ENCODE measurements at regions not wholly inside any gene's neighbourhood (a gene's known extent, or its start where the extent isn't known, plus 50 kb on each side); places are given as distances from the start of the nearest gene placed in this dataset.

- TF ChIP-seq POLR2A (IDR thresholded peaks at IDR 0.05; ENCODE audit: low read length): no peak
- no peak for TF ChIP-seq GATA1 (IDR thresholded peaks at IDR 0.05; ENCODE audit: low read depth, low read length)
- no peak for DNase-seq
These were observed 386.1 kb upstream of the DDI1 start for GRCh38 chr11:103650330-103650729.

DNA sequence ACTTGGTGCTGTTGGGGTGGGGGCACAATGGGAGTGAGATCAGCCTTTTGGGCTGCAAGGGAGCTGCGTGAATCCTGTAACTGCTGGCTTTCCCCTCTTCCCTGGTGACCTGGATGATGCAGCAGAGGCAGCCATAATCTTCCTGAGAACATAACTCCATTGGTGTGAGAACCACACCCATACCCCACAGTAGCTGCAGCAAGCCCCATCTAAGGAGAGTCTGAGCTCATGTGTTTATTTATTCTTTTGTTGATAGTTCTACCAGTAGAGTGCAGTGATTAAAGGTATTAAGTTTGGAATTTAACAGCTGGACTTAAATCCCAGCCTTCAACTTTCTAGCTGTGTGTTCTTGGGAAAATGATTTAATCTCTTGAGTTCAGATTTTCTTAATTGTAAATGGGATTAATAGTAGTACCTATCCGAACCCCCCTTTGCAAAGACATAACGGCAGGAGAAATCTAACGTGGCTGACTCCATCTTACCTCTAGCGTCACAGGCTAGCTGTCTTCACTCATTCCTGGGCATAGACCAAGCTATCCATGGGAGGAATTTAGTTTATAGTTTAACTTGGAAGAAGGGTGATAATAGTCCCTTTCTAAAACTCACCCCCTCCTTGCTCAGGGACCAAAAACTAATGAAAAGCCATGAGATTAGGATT, 385.0 kb upstream of the DDI1 start:
- TF ChIP-seq POLR2A (IDR thresholded peaks at IDR 0.05; ENCODE audit: low read length): no peak
- TF ChIP-seq GATA1 (IDR thresholded peaks at IDR 0.05; ENCODE audit: low read depth, low read length): no peak
- no peak for DNase-seq

- DNase-seq: no peak
- TF ChIP-seq POLR2A (IDR thresholded peaks at IDR 0.05; ENCODE audit: low read length) (no peak), GATA1 (IDR thresholded peaks at IDR 0.05; ENCODE audit: low read depth, low read length) (no peak)
These were observed 384.4 kb upstream of the DDI1 start for GRCh38 chr11:103652013-103652412.

GRCh38 chr11:103656382-103656781, 380.1 kb upstream of the DDI1 start:
- DNase-seq: no peak
- no peak for TF ChIP-seq POLR2A (IDR thresholded peaks at IDR 0.05; ENCODE audit: low read length)
- no peak for TF ChIP-seq GATA1 (IDR thresholded peaks at IDR 0.05; ENCODE audit: low read depth, low read length)

DNA sequence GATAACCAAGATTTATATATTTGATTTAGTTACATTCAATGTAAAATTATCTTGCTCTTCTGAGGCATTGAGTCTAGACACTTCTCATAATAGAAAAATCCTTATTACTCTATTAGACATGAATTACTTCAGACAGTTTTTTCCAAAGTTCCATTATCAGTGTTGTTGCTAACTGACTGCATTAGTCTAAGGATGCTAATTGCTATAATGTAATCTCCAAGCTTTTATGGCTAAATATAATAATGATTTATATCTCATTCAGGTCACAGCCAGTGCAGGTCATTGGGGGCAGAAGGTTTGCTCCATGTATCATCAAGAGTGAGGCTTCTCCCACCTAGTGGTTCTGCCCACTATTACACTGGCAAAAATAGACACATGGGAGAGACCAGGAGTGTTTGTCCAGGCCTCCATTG, 377.2 kb upstream of the DDI1 start:
- TF ChIP-seq GATA1 (IDR thresholded peaks at IDR 0.05; ENCODE audit: low read depth, low read length): no peak
- no peak for TF ChIP-seq POLR2A (IDR thresholded peaks at IDR 0.05; ENCODE audit: low read length)
- peak in 1 of 2 experiments; percentile 1 for DNase-seq

DNA sequence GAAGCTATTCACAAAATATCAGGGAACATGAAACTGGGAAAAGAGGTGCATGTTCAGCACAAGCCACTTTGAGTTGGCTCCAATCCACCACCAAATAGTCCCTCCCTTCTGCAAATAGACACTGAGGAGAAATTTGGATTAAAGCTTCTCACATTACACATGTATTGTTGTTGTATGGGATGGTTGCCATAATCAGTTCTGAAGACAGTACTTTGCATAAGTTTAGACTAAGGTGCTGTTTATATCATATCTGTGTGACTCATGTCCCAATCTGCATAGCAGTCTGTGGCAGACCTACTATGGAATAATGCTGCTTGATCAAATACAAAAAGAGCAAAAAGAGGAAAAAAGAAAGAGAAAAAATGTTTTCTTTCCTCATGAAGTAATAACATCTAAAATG, 376.7 kb upstream of the DDI1 start:
- TF ChIP-seq GATA1 (IDR thresholded peaks at IDR 0.05; ENCODE audit: low read depth, low read length) (no peak), POLR2A (IDR thresholded peaks at IDR 0.05; ENCODE audit: low read length) (no peak)
- no peak for DNase-seq

- TF ChIP-seq POLR2A (IDR thresholded peaks at IDR 0.05; ENCODE audit: low read length) (no peak), GATA1 (IDR thresholded peaks at IDR 0.05; ENCODE audit: low read depth, low read length) (no peak)
These were observed 375.3 kb upstream of the DDI1 start for GRCh38 chr11:103661185-103661584.

GRCh38 chr11:103661991-103662390, 374.4 kb upstream of the DDI1 start:
- DNase-seq: no peak

More at GRCh38 chr11:103661185-103661584, 375.3 kb upstream of the DDI1 start:
- no peak for DNase-seq

GRCh38 chr11:103662880-103663279, 373.6 kb upstream of the DDI1 start:
- DNase-seq: no peak
- TF ChIP-seq GATA1 (IDR thresholded peaks at IDR 0.05; ENCODE audit: low read depth, low read length) (no peak), POLR2A (IDR thresholded peaks at IDR 0.05; ENCODE audit: low read length) (no peak)

More at GRCh38 chr11:103661991-103662390, 374.4 kb upstream of the DDI1 start:
- no peak for TF ChIP-seq POLR2A (IDR thresholded peaks at IDR 0.05; ENCODE audit: low read length)
- TF ChIP-seq GATA1 (IDR thresholded peaks at IDR 0.05; ENCODE audit: low read depth, low read length): no peak

DNA sequence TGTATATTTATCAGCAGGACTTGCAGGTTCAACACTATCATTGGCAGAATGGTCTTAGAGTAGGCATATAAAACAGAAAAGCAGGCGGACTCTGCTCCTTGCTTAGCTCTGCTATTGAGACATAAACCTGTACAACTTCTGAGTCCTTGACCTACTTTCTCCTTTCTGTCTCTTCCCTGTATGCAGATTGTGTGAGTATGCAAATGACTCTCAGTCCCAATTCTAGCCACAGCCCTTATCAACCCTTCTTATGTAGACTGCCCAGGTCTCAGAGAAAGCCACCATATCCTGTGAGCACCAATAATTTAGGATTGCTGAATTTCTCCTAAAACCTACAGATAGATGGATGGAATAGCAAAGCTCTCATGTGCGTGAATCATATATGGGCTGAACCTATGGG, 367.6 kb upstream of the DDI1 start:
- TF ChIP-seq POLR2A (IDR thresholded peaks at IDR 0.05; ENCODE audit: low read length): no peak
- TF ChIP-seq GATA1 (IDR thresholded peaks at IDR 0.05; ENCODE audit: low read depth, low read length): no peak
- no peak for DNase-seq

DNA sequence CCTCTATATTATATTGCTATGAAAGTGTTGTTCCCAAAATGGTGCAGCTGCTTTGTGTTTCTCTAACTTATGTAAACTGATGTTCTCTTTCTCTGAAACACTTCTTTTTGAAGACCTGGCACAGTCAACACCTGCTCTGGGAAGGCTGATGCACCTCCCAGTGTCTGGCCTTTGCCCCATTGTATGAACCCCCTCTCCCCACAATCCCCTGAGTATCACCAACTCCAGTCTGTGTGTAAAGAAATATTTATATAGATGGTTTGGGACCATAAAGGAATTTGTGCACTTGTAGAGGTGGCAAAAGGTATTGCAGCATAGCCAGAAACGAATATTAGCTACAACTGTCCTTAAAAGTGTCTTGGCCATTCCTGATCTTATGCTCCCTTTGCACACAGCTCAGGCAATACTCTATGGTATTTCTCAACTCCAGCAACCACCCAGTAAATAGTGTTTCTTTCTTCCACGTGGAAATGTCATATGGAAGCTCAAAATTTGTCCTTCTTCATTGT, 365.2 kb upstream of the DDI1 start:
- no peak for DNase-seq
- TF ChIP-seq POLR2A (IDR thresholded peaks at IDR 0.05; ENCODE audit: low read length) (no peak), GATA1 (IDR thresholded peaks at IDR 0.05; ENCODE audit: low read depth, low read length) (no peak)

DNA sequence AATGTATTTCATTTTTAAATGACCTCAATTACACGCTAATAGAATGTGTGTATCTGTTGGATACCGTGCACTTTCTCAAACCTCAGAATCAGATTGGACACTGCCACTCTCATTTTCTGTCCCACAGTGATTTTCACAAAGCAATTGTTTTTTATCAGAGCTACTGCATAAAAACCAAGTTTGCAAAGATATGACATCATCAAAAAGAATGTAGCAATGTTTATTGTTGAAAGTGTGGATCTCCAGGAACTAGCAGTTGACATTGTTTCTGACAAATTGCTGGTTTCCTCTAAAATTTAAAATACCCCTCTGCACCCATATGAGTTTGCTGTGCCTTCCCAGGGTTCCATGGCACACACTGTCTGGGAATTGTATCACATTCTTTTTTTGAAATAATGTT, 362.7 kb upstream of the DDI1 start:
- TF ChIP-seq GATA1 (IDR thresholded peaks at IDR 0.05; ENCODE audit: low read depth, low read length) (no peak), POLR2A (IDR thresholded peaks at IDR 0.05; ENCODE audit: low read length) (no peak)
- DNase-seq: no peak

GRCh38 chr11:103676413-103676812, 360.0 kb upstream of the DDI1 start:
- TF ChIP-seq POLR2A (IDR thresholded peaks at IDR 0.05; ENCODE audit: low read length): no peak
- TF ChIP-seq GATA1 (IDR thresholded peaks at IDR 0.05; ENCODE audit: low read depth, low read length): no peak
- DNase-seq: no peak

DNA sequence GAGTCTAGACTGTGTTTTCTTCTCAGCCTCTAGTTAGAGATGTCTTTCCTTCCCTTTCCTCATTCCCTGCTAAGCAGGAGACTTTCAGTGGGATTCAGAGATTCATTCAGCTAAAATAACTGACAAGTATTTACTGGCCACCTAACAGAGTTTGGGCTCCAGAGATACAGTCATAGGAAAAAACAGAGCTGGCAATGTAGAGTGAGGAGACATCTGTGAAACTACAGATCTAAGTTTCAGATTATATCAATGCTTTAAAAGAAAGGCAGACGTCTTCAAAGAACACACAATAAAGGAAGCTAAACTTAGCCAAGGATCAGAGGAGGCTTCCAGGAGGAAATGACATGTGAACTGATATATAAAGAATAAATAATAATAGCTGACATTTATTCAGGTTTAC, 355.6 kb upstream of the DDI1 start:
- DNase-seq: no peak
- TF ChIP-seq GATA1 (IDR thresholded peaks at IDR 0.05; ENCODE audit: low read depth, low read length): no peak

DNA sequence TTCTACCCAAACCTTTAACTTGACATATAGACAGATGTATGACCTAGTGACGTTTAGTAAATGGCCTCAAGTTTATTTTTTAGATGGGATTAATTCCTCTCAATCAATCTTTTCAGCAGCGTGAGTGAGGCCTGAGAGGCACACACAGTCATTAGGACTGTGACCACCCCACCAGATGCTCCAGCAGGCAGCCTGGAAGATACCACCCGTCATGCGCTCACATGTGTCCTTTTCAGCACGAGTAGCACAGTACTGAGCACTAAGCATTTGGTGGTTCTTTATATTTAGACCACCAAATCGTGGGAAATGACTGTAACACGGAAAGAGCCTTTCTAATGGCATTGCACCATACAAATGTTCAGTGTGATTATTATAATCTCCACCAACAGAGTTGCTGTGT, 354.6 kb upstream of the DDI1 start:
- no peak for DNase-seq
- no peak for TF ChIP-seq GATA1 (IDR thresholded peaks at IDR 0.05; ENCODE audit: low read depth, low read length)
- TF ChIP-seq POLR2A (IDR thresholded peaks at IDR 0.05; ENCODE audit: low read length): no peak
